Mesodermal cell (in vitro differentiated cells): ENCODE measurements at regions not wholly inside any gene's neighbourhood (a gene's known extent, or its start where the extent isn't known, plus 50 kb on each side); places are given as distances from the start of the nearest gene placed in this dataset.

Experiments used
- H3K27ac ChIP-seq: 2 replicates; pipeline ENCODE4 v1.7.0; 2013; ENCODE audit warnings: mild to moderate bottlenecking, low read depth, low read length, moderate library complexity; ENCODE audit not compliant: severe bottlenecking
- H3K36me3 ChIP-seq: 2 replicates; pipeline ENCODE4 v1.7.1; 2013; ENCODE audit warnings: mild to moderate bottlenecking, low read length, moderate library complexity; ENCODE audit not compliant: control insufficient read depth, insufficient read depth
- H3K4me1 ChIP-seq: one replicate; pipeline ENCODE4 v1.7.1; 2013; ENCODE audit warnings: mild to moderate bottlenecking, low read length; ENCODE audit not compliant: insufficient read depth, control insufficient read depth, poor library complexity, severe bottlenecking
- H3K4me3 ChIP-seq: 2 replicates; pipeline ENCODE4 v1.7.0; 2013; ENCODE audit warnings: low read length, control low read depth, mild to moderate bottlenecking; ENCODE audit not compliant: insufficient read depth, poor library complexity, severe bottlenecking; ENCODE audit errors: extremely low read depth
- H3K9me3 ChIP-seq: 2 replicates; pipeline ENCODE4 v1.7.1; 2013; ENCODE audit warnings: mild to moderate bottlenecking, low read length, moderate library complexity; ENCODE audit not compliant: control insufficient read depth
- WGBS, 2 experiments: methylation state at CpG; one replicate each; pipeline ENCODE4 v1.1.5; 2013; ENCODE audit warnings: missing lambda C conversion rate in 2 of 2; ENCODE audit not compliant: insufficient coverage in 2 of 2; 5-methylcytosine and 5-hydroxymethylcytosine counted together

- 89 to 97% methylated on average over 5 to 6 of the region's 6 CpGs for WGBS, 2 experiments
- H3K4me3 ChIP-seq: no peak overlapping the region
Measured at GRCh38 chr9:126232461-126232860, 94.2 kb upstream of the MVB12B start.

DNA sequence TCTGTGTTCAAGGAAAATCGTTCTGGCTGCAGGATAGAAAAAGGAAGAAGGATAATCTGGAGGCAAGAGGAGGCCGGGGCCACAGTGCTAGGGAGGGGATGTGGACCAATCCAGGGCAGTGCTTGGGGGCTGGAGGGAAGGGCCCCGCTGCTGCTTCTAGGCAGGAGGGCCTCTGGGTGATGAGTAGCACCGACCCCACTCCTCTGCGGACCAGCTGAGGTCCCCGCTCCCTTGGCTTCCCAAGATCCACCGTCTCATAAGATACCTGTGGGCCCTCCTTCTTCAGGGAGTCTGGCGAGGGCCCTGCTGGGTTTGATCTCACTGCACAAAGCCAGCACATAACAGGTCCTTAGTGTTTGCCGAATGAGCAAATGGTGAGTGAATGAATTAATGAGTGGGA is 93.5 kb upstream of the MVB12B start:
- 84 to 93% methylated on average over 2 to 7 of the region's 9 CpGs for WGBS, 2 experiments
- Histone ChIP-seq H3K4me1 (no peaks in the 10 kb centered on the region), H3K36me3 (no peaks in the 10 kb centered on the region), H3K27ac (no peak overlapping the region), H3K9me3 (peaks cover 6% of the 10 kb centered on the region), H3K4me3 (no peak overlapping the region)

More at GRCh38 chr9:126232461-126232860, 94.2 kb upstream of the MVB12B start:
- Histone ChIP-seq H3K36me3 (no peaks in the 10 kb centered on the region), H3K9me3 (peaks cover 6% of the 10 kb centered on the region), H3K27ac (no peak overlapping the region), H3K4me1 (no peaks in the 10 kb centered on the region)

GRCh38 chr9:126233913-126234525 is 92.6 kb upstream of the MVB12B start:
- no peaks in the 10 kb centered on the region for H3K36me3 ChIP-seq
- no peaks in the 10 kb centered on the region for H3K4me1 ChIP-seq
- no peak overlapping the region for H3K4me3 ChIP-seq
- 92 to 94% methylated on average over 17 to 21 of the region's 21 CpGs for WGBS, 2 experiments
- peaks cover 6% of the 10 kb centered on the region for H3K9me3 ChIP-seq
- H3K27ac ChIP-seq: no peak overlapping the region

GRCh38 chr9:126234681-126235335 is 91.8 kb upstream of the MVB12B start:
- Histone ChIP-seq H3K4me1 (no peaks in the 10 kb centered on the region), H3K27ac (no peak overlapping the region), H3K36me3 (no peaks in the 10 kb centered on the region), H3K9me3 (peaks cover 6% of the 10 kb centered on the region), H3K4me3 (no peak overlapping the region)
- WGBS, 2 experiments: 92 to 97% methylated on average over 6 to 7 of the region's 8 CpGs

- 94 to 96% methylated on average over 40 to 44 of the region's 49 CpGs for WGBS, 2 experiments
- Histone ChIP-seq H3K9me3 (peaks cover 6% of the 10 kb centered on the region), H3K4me3 (no peak overlapping the region), H3K36me3 (no peaks in the 10 kb centered on the region), H3K4me1 (no peaks in the 10 kb centered on the region), H3K27ac (no peak overlapping the region)
Measured at GRCh38 chr9:126235336-126236243, 91.0 kb upstream of the MVB12B start.

GRCh38 chr9:126236273-126236672 is 90.4 kb upstream of the MVB12B start:
- no peaks in the 10 kb centered on the region for H3K4me1 ChIP-seq
- H3K4me3 ChIP-seq: no peak overlapping the region
- no peaks in the 10 kb centered on the region for H3K36me3 ChIP-seq
- 77 to 95% methylated on average over 3 to 6 of the region's 7 CpGs for WGBS, 2 experiments
- no peak overlapping the region for H3K27ac ChIP-seq
- peaks cover 6% of the 10 kb centered on the region for H3K9me3 ChIP-seq

GRCh38 chr9:126238415-126238814 is 88.2 kb upstream of the MVB12B start:
- H3K4me1 ChIP-seq: no peaks in the 10 kb centered on the region
- no peaks in the 10 kb centered on the region for H3K9me3 ChIP-seq
- 74 to 96% methylated on average over 2 of the region's 2 CpGs for WGBS, 2 experiments
- no peak overlapping the region for H3K27ac ChIP-seq
- no peak overlapping the region for H3K4me3 ChIP-seq
- H3K36me3 ChIP-seq: no peaks in the 10 kb centered on the region

DNA sequence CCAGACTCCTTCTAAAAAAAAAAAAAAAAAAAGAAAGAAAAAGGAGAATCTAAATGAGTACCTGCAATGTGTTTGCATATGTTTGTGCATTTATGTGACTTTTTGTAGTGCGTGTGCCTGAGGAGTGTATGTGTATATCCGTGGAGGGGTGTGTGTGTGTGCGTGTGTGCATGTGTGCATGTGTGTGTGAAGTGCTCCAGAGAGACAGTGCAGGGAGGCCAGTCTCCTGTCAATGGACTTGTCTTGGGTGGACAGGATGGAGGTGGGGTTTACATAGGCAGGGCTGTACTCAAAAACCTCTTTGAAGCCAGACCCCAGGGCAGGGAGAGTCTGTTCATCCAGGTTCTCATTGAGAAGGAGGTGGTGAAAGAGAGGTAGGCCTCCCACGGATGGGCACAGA is 87.1 kb upstream of the MVB12B start:
- Histone ChIP-seq H3K9me3 (peaks cover 2% of the 10 kb centered on the region), H3K4me1 (no peaks in the 10 kb centered on the region), H3K27ac (no peak overlapping the region), H3K4me3 (no peak overlapping the region), H3K36me3 (no peaks in the 10 kb centered on the region)
- WGBS, 2 experiments: 93 to 97% methylated on average over 3 to 4 of the region's 4 CpGs

DNA sequence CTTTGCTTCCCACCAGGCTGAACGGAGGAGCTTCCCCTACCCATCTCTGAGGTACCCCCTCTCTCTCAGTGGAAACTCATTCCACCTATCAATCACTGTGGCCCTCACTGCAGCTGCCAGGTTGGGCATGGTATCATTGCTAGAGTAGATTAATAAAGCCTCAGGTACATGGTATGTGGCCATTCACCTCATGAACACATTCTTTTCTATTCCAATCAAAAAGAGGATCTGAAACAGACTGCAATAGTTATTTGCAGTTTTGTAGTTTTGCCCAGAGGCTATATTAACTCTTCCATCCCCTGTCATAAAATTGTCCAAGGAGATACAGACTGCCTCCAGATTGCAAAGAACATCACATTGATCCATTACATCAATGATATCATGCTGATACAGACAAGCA is 85.8 kb upstream of the MVB12B start:
- Histone ChIP-seq H3K27ac (no peak overlapping the region), H3K9me3 (peaks cover 7% of the 10 kb centered on the region), H3K4me3 (no peak overlapping the region), H3K4me1 (no peaks in the 10 kb centered on the region), H3K36me3 (no peaks in the 10 kb centered on the region)
- 67% methylated on average over 1 of the region's 1 CpG; no CpG with 5 or more reads in 1 of the 2 experiments for WGBS, 2 experiments

- H3K9me3 ChIP-seq: peaks cover 16% of the 10 kb centered on the region
- 96 to 100% methylated on average over 2 of the region's 3 CpGs for WGBS, 2 experiments
- H3K36me3 ChIP-seq: no peaks in the 10 kb centered on the region
- no peak overlapping the region for H3K4me3 ChIP-seq
- H3K27ac ChIP-seq: no peak overlapping the region
- peaks cover 3% of the 10 kb centered on the region for H3K4me1 ChIP-seq
Measured at GRCh38 chr9:126248680-126249079, 77.9 kb upstream of the MVB12B start.
